ENCODE measurements at regions not wholly inside any gene's neighbourhood (a gene's known extent, or its start where the extent isn't known, plus 50 kb on each side); places are given as distances from the start of the nearest gene placed in this dataset.

GRCh38 chr3:72123908-72124441 lies 339.0 kb upstream of the PROK2 start:
- TF ChIP-seq POLR2AphosphoS5 (IDR thresholded peaks at IDR 0.05; ENCODE audit: low read depth, low read length) = no peak
- TF ChIP-seq POLR2A (IDR thresholded peaks at IDR 0.05; ENCODE audit: low read depth, low read length) = no peak
